OCI-LY1 (cell line): ENCODE measurements at regions not wholly inside any gene's neighbourhood (a gene's known extent, or its start where the extent isn't known, plus 50 kb on each side); places are given as distances from the start of the nearest gene placed in this dataset.
"Not testable (repeated sequence)": the region's sequence is repeated elsewhere in the genome, so short reads cannot be mapped to it uniquely, and the experiment has no call there.

Experiments used
- EZH2 ChIP-seq: fragments of 200-600 bp; sonication (generic), shearing (Covaris generic); IDR thresholded peaks from 2 replicates; pipeline ENCODE4 v1.8.0; 2017; ENCODE audit warnings: borderline replicate concordance, mixed run types, mild to moderate bottlenecking, antibody characterized with exemption, low read length, moderate library complexity, mixed read lengths
- TF ChIP-seq, protein P1 (sequence below): fragments of 200-600 bp; sonication (generic), shearing (Covaris generic); IDR thresholded peaks from 2 replicates; pipeline ENCODE4 v1.5.1; 2017; ENCODE audit warnings: mild to moderate bottlenecking, antibody characterized with exemption, low read length, moderate library complexity, mixed read lengths

DNA sequence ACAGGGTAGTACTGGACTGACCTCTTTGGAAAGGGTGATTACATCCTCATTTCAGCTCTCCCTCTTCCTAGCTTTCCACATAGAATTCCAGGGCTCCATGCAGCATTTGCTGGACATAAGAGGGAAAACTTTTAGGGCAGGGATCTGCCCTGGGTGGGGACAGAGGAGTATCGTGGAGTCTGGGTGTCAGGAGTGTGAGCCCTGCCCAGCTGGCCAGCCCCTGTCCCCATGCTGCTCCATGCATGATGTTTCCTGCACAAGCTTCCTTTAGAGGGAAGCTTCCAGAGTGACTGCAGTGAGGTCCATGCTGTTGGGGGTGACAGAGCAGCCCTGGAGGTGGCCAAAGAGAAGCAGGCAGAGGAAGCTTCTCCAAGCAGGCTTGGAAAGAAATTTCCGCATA is 214.5 kb downstream of the POTEH start:
- not testable (repeated sequence) for TF ChIP-seq EZH2
- TF ChIP-seq, protein P1, sequence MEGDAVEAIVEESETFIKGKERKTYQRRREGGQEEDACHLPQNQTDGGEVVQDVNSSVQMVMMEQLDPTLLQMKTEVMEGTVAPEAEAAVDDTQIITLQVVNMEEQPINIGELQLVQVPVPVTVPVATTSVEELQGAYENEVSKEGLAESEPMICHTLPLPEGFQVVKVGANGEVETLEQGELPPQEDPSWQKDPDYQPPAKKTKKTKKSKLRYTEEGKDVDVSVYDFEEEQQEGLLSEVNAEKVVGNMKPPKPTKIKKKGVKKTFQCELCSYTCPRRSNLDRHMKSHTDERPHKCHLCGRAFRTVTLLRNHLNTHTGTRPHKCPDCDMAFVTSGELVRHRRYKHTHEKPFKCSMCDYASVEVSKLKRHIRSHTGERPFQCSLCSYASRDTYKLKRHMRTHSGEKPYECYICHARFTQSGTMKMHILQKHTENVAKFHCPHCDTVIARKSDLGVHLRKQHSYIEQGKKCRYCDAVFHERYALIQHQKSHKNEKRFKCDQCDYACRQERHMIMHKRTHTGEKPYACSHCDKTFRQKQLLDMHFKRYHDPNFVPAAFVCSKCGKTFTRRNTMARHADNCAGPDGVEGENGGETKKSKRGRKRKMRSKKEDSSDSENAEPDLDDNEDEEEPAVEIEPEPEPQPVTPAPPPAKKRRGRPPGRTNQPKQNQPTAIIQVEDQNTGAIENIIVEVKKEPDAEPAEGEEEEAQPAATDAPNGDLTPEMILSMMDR, result not testable (repeated sequence)
